DMS153 treated with DMSO at 0.1 percent for 48 hours (cell line): ENCODE measurements at regions not wholly inside any gene's neighbourhood (a gene's known extent, or its start where the extent isn't known, plus 50 kb on each side); places are given as distances from the start of the nearest gene placed in this dataset.

Experiments used
- DNase-seq: peaks from one replicate; lab custom pipeline; 2025; ENCODE audit not compliant: unreplicated experiment; lab: John Stamatoyannopoulos, UW

DNA sequence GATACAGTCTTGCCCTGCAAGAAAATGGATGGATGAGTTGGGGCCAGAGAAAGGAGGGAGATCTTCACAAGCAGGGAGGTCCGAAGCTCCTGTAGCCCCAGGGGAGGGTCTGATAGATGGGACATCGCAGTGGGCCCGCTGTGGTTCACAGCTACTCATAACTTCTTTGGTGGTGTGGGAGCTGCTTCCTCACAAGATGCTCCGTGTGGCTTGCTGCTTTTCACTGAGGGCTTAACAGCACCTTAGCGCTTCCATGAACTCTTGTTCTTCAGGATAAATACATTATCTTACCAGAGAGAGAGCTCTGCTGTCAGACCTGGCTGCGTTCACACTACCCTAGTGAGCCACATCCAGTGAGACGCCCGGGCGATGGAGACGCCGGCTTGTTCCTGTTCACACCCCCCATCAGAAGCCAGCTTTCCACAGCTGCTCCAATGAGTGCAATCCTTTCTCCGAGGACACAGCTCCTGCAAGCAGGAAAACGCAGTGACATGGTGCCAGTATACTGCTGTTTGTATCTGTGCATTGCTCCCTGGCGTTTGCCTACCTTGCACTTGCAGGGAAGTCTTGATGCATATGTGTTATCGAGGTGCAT lies 599.8 kb downstream of the AJAP1 start:
- no peak for DNase-seq

GRCh38 chr1:5253036-5253435 lies 598.6 kb downstream of the AJAP1 start:
- no peak for DNase-seq

DNA sequence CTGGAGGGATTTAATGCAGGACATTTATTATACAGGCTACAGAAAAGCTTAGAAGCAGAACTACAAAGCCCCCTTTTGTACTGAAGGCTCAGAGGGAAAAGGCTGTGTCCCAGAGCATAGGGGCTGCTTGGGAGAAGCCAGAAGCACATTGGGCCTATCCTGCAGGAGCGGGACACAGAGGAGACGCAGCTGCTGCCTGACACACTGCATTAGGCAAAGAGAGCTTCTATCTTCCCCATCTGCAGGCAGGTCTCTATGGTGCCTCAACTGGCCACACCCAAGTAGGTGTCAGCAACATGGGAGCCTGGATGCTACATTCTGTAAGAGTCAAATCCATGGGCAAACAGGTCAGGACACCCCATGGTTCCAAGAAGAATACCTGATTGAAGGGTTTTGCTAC lies 595.9 kb downstream of the AJAP1 start:
- DNase-seq = no peak

DNA sequence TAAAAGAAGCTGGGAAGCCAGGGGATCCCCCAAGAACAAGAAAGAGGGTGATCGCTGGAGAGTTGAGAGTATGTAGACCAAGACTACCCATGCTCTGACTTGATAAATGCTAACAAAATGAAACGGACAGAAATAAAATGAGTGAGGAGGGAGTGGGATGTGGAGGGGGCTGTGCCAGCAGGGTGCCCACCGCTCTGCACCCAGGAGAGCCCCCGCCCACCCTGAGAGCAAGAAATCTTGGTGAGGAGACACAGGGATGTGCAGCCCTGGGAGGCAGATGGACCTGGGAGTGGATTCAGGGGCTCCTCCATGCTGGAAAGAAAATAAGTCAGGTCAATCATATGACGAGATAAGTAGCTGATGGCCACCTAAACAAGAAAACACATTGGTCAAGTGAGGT lies 590.9 kb downstream of the AJAP1 start:
- no peak for DNase-seq

DNA sequence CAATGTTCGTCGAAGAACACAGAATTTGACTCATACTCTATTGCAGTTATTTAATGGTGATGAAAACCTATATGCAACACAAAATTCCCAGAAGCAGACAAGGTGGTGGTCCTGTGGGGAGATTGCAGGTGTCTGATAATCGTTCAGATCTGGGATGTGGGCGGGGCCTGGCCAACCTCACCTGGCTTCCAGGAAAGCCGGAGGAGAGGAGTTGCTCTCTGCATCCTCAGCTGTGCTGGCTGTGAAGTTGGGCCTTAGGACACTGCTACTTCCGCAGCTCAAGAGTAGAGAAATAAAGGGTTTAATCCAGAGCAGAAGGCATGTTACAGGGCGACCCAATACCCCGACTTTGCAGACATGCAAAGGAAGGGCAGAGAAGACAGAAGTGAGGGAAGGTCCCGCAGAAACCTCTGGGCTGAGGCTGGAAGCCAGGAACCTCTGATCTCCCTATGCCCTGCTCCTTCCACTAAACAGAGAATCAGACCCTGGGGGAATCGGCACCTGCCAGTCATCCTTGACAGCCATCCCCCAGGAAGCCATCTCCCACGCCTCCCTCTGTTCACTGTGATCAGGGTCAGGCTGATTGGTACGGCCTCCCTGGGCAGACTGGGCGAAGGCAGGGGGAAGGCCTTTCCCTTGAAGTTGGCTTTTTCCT lies 590.3 kb downstream of the AJAP1 start:
- no peak for DNase-seq

DNA sequence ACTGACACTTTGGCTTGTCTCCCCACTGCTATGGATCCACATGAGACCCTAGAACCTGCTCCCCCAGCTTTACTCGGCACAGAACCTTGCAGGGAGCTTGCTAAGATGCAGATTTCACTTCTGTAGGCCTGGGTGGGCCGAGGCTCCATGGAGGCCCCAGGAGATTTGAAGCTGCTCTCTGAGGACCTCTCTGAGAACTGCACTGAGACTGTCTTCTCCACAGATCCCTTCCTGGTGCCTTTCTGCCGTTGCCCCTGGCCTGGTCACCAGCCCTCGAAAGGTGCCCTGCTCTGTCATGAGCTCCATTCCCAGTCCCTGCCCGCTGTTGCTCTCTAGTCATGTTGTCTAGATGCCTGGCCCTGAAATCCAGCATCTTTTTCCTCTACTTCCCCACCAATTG lies 588.4 kb downstream of the AJAP1 start:
- DNase-seq = no peak

- no peak for DNase-seq
Measured at GRCh38 chr1:5239911-5240310, 585.5 kb downstream of the AJAP1 start.

- no peak for DNase-seq
Measured at GRCh38 chr1:5238351-5239130, 584.1 kb downstream of the AJAP1 start.

DNA sequence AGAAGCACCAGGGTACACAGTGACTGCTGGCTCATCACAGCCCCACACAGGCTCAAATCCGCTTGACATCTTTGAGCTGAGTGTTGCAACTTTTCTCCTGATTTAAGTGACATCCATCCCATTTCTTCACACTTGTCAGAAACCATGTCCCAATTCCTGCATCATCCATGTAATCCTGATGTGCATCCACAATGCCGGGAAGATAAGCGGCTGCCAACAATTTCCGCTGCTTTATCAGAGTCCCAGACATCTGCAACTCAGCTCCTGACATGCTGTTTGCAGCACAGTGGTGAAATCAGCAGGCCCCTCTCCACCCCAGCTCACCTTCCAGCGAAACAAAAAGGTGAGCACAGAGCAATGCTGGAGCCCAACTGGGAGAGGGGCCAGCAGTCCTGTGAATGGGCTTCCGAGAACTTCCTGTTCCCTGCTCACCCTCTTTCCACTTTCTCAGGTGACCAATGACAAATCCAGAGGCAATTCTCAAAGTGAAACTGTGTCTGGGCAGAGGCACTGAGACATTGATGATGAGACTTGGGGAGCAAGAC lies 581.0 kb downstream of the AJAP1 start:
- DNase-seq = no peak

DNA sequence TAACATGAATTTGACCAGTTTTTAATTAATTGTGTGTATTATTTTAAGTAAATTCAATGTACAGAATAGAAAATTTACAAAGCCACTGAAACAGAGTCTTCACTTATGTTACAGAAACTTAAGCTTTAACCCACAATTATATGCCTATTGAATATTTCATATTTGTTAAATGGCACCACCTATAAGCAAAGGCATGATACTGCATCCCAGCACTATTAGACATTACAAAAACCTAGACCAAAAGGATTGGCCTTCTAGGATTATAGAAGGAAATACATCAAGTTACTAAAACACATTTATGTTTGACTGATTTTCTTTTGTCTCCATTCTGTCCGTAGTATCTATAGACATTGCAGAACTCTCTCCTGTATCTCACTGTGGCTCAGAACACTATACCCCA lies 578.1 kb downstream of the AJAP1 start:
- DNase-seq = no peak

GRCh38 chr1:5231541-5232315 lies 577.3 kb downstream of the AJAP1 start:
- DNase-seq = no peak

- no peak for DNase-seq
Measured at GRCh38 chr1:5227114-5227513, 572.7 kb downstream of the AJAP1 start.

DNA sequence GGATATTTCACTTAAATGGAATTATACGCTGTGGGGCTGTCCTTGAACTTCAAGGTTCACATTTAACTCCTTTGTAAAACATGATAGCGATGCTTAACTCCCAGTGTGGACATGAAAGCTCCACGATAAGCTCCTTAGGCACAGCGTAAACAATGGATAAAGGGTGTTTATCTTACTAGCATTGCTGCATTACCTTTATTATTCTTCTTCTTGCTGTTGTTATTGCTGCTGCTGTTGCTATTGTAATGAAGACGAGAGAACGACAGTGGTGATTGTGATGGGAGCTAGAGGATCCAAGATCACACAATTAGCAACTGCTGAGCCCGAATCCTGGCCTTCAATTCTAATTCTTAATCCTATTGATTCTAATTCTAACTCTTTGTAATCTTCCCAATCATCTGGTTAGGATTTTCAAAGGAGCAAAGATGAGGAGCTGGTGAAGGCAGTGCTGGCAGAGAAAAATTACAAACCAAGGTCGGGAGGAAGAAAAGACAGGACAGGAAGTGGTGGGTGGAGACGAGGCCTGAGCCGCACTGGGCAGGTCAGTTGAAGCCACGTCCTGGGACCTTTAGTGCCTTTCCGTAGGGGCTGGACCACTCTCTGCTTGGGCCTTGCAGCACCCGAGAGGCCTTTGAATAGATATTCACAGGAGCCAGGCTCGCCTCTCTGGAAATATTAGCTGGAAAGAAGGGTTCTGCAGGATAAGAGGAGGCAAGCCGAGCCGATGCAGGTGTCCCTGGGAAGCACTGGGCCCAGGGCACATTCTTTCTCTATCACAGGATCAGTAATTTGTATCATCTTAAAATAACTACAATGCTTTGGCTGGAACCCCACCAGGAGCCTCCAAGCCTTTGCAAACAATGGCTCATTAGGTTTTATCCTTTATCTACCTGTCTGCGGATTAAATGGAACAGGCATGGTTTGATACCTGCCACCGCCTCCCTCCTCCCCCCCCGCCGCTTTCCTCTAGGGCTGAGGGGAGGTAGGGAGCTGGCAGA lies 571.6 kb downstream of the AJAP1 start:
- DNase-seq = no peak

DNA sequence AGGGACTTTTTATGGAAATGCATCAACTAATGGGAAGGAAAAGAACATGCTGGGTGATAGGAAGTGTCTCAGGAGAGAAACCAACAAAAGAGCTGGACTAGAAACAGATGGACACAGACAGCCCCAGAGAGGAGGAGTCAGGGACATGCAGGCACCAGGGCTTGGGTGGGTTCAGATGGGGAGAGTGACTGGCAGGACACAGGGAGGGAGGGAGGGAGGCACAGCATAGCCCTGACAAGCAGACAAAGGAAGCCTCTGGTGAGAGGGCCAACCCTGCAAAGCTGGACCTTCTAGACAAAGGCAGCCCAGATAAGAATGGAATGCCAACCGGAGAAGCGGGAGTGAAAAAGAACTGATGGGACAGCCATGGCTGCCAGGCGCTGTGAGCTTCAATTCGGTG lies 568.8 kb downstream of the AJAP1 start:
- no peak for DNase-seq

DNA sequence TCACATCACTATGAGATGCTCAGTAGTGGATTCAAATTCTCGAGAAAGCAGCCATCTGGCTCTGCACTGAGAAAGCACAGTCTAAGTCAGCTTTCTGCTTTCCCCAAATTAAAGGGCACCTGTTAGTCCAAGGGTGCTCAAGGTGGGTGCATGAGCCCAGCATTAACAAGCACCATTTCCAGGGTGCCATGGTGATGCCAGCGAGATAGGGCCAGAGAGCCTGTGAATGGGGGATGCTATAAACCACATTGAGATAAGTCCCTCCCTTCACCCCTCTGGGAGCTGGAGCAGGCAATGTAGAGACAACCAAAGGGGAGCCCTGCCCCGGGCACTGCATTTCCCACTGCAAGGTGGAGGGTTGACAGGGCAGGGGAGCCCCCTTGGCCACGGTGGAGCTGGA lies 568.2 kb downstream of the AJAP1 start:
- DNase-seq = no peak

GRCh38 chr1:5221451-5221850 lies 567.0 kb downstream of the AJAP1 start:
- DNase-seq = no peak

- no peak for DNase-seq
Measured at GRCh38 chr1:5220821-5221220, 566.4 kb downstream of the AJAP1 start.

- no peak for DNase-seq
Measured at GRCh38 chr1:5220421-5220820, 566.0 kb downstream of the AJAP1 start.

DNA sequence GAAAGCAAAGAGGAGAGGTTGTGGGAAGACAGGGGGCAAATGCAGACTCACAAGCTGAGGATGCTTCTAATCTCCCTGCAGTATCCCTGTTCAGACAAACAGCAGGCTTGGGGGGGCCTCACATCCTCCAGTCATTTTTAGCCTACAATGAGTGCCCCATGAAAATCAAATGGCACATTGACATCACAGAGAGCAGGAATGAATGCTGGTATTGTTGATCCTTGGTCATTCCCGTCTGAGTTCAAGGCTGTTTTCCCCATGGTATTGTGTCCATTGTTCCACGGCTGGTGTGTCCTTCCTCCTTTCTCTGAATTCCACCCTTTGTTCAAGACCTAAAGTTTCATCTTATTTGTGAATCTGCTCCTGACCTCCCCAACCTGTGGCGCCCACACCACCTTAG lies 545.6 kb downstream of the AJAP1 start:
- DNase-seq = no peak

DNA sequence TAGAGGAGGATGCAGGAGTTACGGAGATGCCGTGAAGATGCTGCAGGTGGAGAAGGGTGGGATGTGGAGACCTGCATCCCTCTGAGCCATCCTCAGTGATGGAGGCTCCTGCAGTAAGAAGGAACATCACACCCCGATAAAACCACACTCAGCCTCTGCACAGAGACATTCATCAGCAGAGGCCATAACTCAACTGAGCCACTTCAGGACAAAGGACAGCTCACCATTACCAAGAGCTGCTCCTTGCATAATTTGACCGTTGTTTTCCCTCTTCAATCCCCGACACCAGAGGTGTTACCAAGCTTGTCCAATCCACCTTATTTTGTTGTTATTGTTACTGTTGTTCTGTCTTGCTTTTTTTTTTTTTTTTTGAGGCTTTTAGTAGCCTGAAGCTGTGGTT lies 543.9 kb downstream of the AJAP1 start:
- no peak for DNase-seq
